Activated CD4-positive, alpha-beta T cell treated with anti-CD3 and anti-CD28 coated beads for 4 hours (primary cell): ENCODE measurements at regions not wholly inside any gene's neighbourhood (a gene's known extent, or its start where the extent isn't known, plus 50 kb on each side); places are given as distances from the start of the nearest gene placed in this dataset.
"Not testable (repeated sequence)": the region's sequence is repeated elsewhere in the genome, so short reads cannot be mapped to it uniquely, and the experiment has no call there.

Source experiments
- DNase-seq, 2 donors: peaks; one replicate each; pipeline ENCODE4 v3.0.0-alpha.2; 2020

GRCh38 chr14:106657460-106657859 is 1131.1 kb downstream of the TMEM121 start:
- peak; percentile 40 to 68 for DNase-seq

- DNase-seq: not testable (repeated sequence)
Measured at GRCh38 chr14:106658066-106658860, 1131.9 kb downstream of the TMEM121 start.

GRCh38 chr14:106661561-106661960 is 1135.2 kb downstream of the TMEM121 start:
- DNase-seq: peak; percentile 51 to 68

- DNase-seq: no peak
Measured at GRCh38 chr14:106662936-106663550, 1136.7 kb downstream of the TMEM121 start.

GRCh38 chr14:106663805-106664410 is 1137.5 kb downstream of the TMEM121 start:
- DNase-seq: peak; percentile 49

GRCh38 chr14:106665814-106666213 is 1139.4 kb downstream of the TMEM121 start:
- DNase-seq: peak in 1 of 2 donors; percentile 21

- no peak for DNase-seq
Measured at GRCh38 chr14:106666341-106666740, 1140.0 kb downstream of the TMEM121 start.

GRCh38 chr14:106670011-106670410 is 1143.6 kb downstream of the TMEM121 start:
- DNase-seq: no peak

- not testable (repeated sequence) for DNase-seq
Measured at GRCh38 chr14:106674093-106674492, 1147.7 kb downstream of the TMEM121 start.

- peak in 1 of 2 donors; percentile 75 for DNase-seq
Measured at GRCh38 chr14:106674509-106675125, 1148.2 kb downstream of the TMEM121 start.

GRCh38 chr14:106675716-106676115 is 1149.3 kb downstream of the TMEM121 start:
- DNase-seq: not testable (repeated sequence)

- DNase-seq: no peak
Measured at GRCh38 chr14:106679776-106680175, 1153.4 kb downstream of the TMEM121 start.

- no peak for DNase-seq
Measured at GRCh38 chr14:106681161-106681560, 1154.8 kb downstream of the TMEM121 start.

GRCh38 chr14:106681568-106681967 is 1155.2 kb downstream of the TMEM121 start:
- DNase-seq: no peak

GRCh38 chr14:106683631-106684030 is 1157.2 kb downstream of the TMEM121 start:
- DNase-seq: no peak

GRCh38 chr14:106686533-106686932 is 1160.2 kb downstream of the TMEM121 start:
- DNase-seq: no peak

- DNase-seq: no peak
Measured at GRCh38 chr14:106690333-106690891, 1164.0 kb downstream of the TMEM121 start.

GRCh38 chr14:106691601-106692291 is 1165.4 kb downstream of the TMEM121 start:
- peak; percentile 44 to 48 for DNase-seq

GRCh38 chr14:106694638-106695393 is 1168.4 kb downstream of the TMEM121 start:
- peak; percentile 46 to 59 for DNase-seq

- not testable (repeated sequence) for DNase-seq
Measured at GRCh38 chr14:106698620-106699267, 1172.4 kb downstream of the TMEM121 start.

- not testable (repeated sequence) for DNase-seq
Measured at GRCh38 chr14:106703651-106704050, 1177.3 kb downstream of the TMEM121 start.
